ENCODE measurements at regions not wholly inside any gene's neighbourhood (a gene's known extent, or its start where the extent isn't known, plus 50 kb on each side); places are given as distances from the start of the nearest gene placed in this dataset.

DNA sequence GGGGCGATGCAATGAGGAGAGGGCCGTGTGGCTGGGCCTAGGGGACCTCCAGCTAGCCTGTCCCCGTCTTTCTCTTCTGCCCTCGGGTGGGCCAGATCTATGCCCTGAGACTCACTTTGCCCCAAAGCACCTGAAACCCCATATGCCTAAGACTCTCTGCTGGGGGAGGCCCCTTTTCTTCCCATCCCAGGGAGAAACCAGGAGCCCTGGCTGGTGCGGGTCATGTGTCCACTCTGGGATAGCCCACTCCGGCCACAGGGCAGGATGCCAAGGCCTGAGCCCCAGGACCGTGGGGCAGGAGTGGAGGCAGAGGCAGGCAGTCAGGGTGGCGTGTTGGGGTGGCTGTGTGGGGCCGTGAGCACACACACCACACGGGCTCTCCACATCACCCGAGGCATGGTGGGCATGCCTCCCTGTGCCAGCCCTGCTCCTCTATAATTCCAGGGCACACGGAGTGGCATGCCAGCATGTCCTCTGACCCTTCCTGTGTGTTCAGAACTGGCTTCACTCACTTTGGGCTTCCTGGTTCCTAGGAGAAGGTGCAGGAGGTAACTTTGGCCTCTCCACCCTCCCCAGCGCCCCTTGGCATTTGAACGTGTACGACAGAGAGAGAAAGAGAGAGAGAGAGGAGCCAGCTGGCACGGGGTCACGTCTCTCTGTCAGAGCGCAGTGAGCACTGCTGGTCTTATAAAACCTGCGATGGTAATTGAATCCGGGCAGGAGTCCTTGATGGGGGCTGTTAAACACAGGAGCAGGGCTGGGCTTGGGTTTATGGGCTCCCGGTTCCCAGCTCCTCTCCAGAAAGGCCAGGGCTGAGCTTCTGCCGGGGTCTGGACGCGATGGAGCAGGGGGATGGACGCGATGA lies 144.2 kb downstream of the KIF26A start:
- Histone ChIP-seq H3K4me3 (replicated peaks in 1 of 3) (no peak overlapping the region), H3K4me1 (no peaks in the 10 kb centered on the region), H3K9me3 (no peaks in the 10 kb centered on the region), H3K36me3 (no peaks in the 10 kb centered on the region), H3K27ac (no peak overlapping the region), H3K27me3 (no peaks in the 10 kb centered on the region)
- TF ChIP-seq, protein P1, sequence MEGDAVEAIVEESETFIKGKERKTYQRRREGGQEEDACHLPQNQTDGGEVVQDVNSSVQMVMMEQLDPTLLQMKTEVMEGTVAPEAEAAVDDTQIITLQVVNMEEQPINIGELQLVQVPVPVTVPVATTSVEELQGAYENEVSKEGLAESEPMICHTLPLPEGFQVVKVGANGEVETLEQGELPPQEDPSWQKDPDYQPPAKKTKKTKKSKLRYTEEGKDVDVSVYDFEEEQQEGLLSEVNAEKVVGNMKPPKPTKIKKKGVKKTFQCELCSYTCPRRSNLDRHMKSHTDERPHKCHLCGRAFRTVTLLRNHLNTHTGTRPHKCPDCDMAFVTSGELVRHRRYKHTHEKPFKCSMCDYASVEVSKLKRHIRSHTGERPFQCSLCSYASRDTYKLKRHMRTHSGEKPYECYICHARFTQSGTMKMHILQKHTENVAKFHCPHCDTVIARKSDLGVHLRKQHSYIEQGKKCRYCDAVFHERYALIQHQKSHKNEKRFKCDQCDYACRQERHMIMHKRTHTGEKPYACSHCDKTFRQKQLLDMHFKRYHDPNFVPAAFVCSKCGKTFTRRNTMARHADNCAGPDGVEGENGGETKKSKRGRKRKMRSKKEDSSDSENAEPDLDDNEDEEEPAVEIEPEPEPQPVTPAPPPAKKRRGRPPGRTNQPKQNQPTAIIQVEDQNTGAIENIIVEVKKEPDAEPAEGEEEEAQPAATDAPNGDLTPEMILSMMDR (IDR thresholded peaks at IDR 0.05), result no peak
- TF ChIP-seq POLR2A (IDR thresholded peaks at IDR 0.05), result no peak
- 80 to 88% methylated on average over 17 to 23 of the region's 26 CpGs for WGBS, 2 donors
- intact Hi-C loops (cut with DNase I), result no loop called here
- no peak for DNase-seq

GRCh38 chr14:104283197-104284106 lies 145.1 kb downstream of the KIF26A start:
- TF ChIP-seq, protein P1 (IDR thresholded peaks at IDR 0.05), result no peak
- no peak for TF ChIP-seq POLR2A (IDR thresholded peaks at IDR 0.05)
- intact Hi-C loops (cut with DNase I), result no loop called here
- H3K9me3 ChIP-seq, result no peaks in the 10 kb centered on the region
- no peak overlapping the region for H3K27ac ChIP-seq
- H3K4me1 ChIP-seq, result no peaks in the 10 kb centered on the region
- WGBS, 2 donors, result 84 to 86% methylated on average over 20 of the region's 25 CpGs
- H3K4me3 ChIP-seq (replicated peaks in 1 of 3), result no peak overlapping the region
- H3K36me3 ChIP-seq, result no peaks in the 10 kb centered on the region
- H3K27me3 ChIP-seq, result no peaks in the 10 kb centered on the region
- DNase-seq, result no peak

DNA sequence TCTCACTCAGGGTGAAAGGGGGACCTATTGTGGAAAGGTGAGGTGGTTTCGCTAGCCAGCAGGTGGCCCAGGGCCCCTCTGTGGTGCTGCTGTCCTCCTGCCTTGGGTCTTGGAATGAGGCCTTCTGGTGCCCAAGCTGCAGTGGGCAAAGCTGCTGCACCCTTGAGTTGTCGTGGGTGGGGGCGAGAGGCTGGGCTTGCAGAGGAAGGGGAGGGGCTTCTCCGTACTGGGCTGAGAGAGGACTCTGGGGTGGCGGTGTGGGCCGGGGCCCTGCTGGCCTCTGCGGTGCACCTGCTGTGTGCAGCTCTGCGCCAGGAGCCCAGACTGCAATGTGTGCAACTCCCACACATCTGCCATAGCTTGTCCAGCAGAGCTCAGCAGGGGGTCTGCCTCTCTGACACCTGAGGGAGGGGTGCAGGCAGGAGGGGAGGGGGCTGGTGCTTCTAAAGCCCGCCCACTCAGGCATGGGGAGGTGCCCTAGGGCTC lies 145.8 kb downstream of the KIF26A start:
- H3K27me3 ChIP-seq, result no peaks in the 10 kb centered on the region
- WGBS, 2 donors, result 83 to 100% methylated on average over 1 of the region's 9 CpGs
- intact Hi-C loops (cut with DNase I), result no loop called here
- H3K4me1 ChIP-seq, result no peaks in the 10 kb centered on the region
- no peak overlapping the region for H3K4me3 ChIP-seq (replicated peaks in 1 of 3)
- no peak for TF ChIP-seq POLR2A (IDR thresholded peaks at IDR 0.05)
- TF ChIP-seq, protein P1 (IDR thresholded peaks at IDR 0.05), result no peak
- no peaks in the 10 kb centered on the region for H3K9me3 ChIP-seq
- no peak overlapping the region for H3K27ac ChIP-seq
- no peak for DNase-seq
- no peaks in the 10 kb centered on the region for H3K36me3 ChIP-seq

DNA sequence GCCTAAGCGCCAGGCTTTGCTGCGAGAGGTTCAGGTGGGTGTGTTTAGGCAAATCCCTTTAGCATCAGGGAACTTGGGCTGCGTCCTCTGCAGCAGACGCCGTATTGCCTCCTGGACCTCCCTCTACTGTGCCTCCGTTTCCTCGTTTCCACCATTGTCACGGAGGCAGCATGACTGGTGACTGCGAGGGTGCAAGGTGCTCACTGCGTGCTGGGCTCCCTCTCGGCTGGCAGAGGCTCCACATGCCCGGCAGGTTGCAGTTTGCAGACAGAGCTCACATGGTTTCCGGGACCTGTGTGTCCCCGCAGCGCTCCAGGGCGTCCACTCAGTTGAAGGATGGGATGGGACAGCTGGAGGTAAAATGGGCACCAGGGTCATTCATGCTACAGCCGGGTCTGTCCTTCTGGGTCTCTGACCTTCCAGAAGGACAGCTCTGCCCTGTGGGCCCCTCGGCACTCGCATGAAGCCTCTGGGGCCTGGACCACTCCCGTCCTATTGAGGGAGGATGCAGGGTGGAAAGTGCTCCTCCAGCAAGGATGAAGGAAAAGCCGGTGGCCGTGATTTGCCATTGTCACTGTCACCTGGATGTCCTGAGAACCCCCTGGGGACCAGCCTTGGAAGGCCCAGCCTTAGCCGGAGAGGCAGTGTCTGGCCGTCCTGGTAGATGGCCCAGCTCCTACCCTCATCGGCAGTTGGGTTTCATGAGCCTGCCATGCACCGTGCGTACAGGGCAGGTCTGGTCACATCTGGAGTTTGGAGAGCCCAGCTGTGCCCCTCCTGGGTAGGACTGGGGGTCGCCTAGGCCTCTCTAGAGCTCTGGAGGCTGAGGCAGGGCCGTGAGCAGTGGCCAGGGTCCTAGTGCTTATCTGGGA lies 146.5 kb downstream of the KIF26A start:
- Histone ChIP-seq H3K27me3 (no peaks in the 10 kb centered on the region), H3K36me3 (no peaks in the 10 kb centered on the region), H3K9me3 (no peaks in the 10 kb centered on the region), H3K4me1 (no peaks in the 10 kb centered on the region), H3K4me3 (replicated peaks in 1 of 3) (no peak overlapping the region), H3K27ac (no peak overlapping the region)
- intact Hi-C loops (cut with DNase I), result no loop called here
- DNase-seq, result no peak
- TF ChIP-seq, protein P1 (IDR thresholded peaks at IDR 0.05), result no peak
- no peak for TF ChIP-seq POLR2A (IDR thresholded peaks at IDR 0.05)
- WGBS, 2 donors, result 79 to 95% methylated on average over 19 to 27 of the region's 29 CpGs
